Nephron progenitor cell (in vitro differentiated cells): ENCODE measurements at regions not wholly inside any gene's neighbourhood (a gene's known extent, or its start where the extent isn't known, plus 50 kb on each side); places are given as distances from the start of the nearest gene placed in this dataset.

Experiments
- DNase-seq: peaks from one replicate; pipeline ENCODE4 v3.0.0; 2021
- H3K27ac Mint-ChIP-seq: 2 replicates; pipeline ENCODE4 v1.8.0; 2021; ENCODE audit warnings: mild to moderate bottlenecking, moderate library complexity, mixed read lengths
- H3K27me3 Mint-ChIP-seq: 2 replicates; pipeline ENCODE4 v1.8.0; 2021; ENCODE audit warnings: mild to moderate bottlenecking, low read depth, mixed read lengths; ENCODE audit not compliant: poor library complexity
- H3K36me3 Mint-ChIP-seq: 2 replicates; pipeline ENCODE4 v1.8.0; 2021; ENCODE audit warnings: low read depth, mixed read lengths
- H3K4me1 Mint-ChIP-seq: 2 replicates; pipeline ENCODE4 v1.8.0; 2021; ENCODE audit warnings: mixed read lengths
- H3K4me3 Mint-ChIP-seq: 2 replicates; pipeline ENCODE4 v1.8.0; 2021; ENCODE audit warnings: mild to moderate bottlenecking, moderate library complexity, mixed read lengths
- H3K9me3 Mint-ChIP-seq: 2 replicates; pipeline ENCODE4 v1.8.0; 2021; ENCODE audit warnings: mild to moderate bottlenecking, moderate library complexity, mixed read lengths
- TF ChIP-seq, protein P1 (sequence below): fragments of 200-600 bp; sonication (generic); IDR thresholded peaks from 2 replicates; pipeline ENCODE4 v1.5.0; 2021; ENCODE audit warnings: antibody characterized with exemption

DNA sequence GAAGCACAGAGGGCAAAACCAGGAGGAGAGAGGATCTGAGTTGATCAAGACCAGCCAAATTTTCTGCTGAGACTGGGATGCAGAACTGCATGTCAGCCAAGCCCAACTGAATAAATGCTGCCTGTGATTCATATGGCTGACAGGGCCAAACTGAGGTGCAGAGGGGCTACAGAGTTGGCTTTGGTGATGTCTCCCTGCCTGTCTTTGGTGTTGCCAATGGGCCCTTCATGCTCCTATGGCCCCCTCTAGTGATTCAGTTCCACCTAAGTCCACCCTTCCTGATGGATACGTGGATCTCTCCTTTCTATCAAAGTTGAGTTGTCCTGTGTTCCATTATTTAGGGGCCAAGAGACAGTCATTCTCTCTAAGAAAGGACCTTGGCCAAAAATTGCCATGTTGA, 163.6 kb upstream of the TLE4 start:
- H3K36me3 Mint-ChIP-seq: no peaks in the 10 kb centered on the region
- no peak overlapping the region for H3K4me3 Mint-ChIP-seq
- H3K4me1 Mint-ChIP-seq: peaks cover 3% of the 10 kb centered on the region
- H3K27me3 Mint-ChIP-seq: peaks cover 3% of the 10 kb centered on the region
- H3K27ac Mint-ChIP-seq: no peak overlapping the region
- H3K9me3 Mint-ChIP-seq: no peaks in the 10 kb centered on the region
- DNase-seq: no peak
- TF ChIP-seq, protein P1, sequence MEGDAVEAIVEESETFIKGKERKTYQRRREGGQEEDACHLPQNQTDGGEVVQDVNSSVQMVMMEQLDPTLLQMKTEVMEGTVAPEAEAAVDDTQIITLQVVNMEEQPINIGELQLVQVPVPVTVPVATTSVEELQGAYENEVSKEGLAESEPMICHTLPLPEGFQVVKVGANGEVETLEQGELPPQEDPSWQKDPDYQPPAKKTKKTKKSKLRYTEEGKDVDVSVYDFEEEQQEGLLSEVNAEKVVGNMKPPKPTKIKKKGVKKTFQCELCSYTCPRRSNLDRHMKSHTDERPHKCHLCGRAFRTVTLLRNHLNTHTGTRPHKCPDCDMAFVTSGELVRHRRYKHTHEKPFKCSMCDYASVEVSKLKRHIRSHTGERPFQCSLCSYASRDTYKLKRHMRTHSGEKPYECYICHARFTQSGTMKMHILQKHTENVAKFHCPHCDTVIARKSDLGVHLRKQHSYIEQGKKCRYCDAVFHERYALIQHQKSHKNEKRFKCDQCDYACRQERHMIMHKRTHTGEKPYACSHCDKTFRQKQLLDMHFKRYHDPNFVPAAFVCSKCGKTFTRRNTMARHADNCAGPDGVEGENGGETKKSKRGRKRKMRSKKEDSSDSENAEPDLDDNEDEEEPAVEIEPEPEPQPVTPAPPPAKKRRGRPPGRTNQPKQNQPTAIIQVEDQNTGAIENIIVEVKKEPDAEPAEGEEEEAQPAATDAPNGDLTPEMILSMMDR: no peak

DNA sequence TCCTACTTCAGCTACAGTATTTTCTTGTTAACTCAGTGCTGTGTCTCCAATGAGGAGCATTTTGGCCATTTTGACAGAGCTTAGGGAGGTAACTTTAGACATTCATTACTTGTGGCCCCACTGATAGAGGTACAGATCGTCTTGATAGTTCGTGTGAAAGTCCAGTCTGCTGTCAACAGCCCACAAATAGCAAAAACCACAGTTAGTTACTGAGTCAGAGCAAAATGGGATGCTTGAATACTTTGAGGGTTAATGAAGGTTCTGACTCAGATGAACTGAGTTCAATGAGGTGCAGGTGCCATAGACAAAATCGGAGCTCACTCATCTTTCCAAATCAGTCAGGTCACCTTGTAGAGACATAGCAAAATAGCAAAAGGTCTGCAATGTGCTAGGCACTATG, 163.1 kb upstream of the TLE4 start:
- Mint-ChIP-seq H3K9me3 (no peaks in the 10 kb centered on the region), H3K4me3 (no peak overlapping the region), H3K36me3 (no peaks in the 10 kb centered on the region), H3K27ac (no peak overlapping the region), H3K27me3 (peaks cover 3% of the 10 kb centered on the region), H3K4me1 (peaks cover 3% of the 10 kb centered on the region)
- DNase-seq: no peak
- TF ChIP-seq, protein P1: no peak

DNA sequence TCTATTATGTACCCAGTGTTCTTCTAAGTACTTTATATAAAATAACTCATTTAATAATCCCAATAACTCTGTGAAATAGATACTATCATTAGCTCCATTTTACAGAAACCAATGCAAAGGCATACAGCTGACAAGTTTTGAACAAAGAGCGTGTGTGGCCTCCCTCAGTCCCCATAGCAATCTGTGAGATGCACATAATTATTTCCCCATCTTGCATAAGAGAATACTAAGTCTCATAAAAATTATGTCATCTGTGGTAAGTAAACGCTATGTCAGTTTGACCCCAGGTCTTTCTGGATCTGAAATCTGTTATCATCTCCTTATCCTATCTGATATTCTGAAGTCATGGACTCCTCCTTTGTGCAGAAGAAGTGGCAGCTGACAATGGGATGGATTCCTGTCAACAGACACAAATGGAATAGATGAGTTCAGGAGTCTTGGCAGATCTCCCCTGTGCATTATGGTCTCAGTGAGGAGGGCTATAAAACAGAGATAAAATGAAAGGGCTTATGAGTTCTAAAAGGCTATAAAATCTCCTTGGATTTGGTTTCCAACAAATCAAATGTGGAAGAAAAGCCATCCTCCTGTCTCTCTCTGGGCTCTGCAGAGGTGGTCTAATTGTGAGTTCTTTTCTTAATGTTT, 162.5 kb upstream of the TLE4 start:
- Mint-ChIP-seq H3K27ac (no peak overlapping the region), H3K4me3 (no peak overlapping the region), H3K36me3 (no peaks in the 10 kb centered on the region), H3K9me3 (no peaks in the 10 kb centered on the region), H3K27me3 (peaks cover 3% of the 10 kb centered on the region), H3K4me1 (peaks cover 3% of the 10 kb centered on the region)
- TF ChIP-seq, protein P1: no peak
- no peak for DNase-seq

DNA sequence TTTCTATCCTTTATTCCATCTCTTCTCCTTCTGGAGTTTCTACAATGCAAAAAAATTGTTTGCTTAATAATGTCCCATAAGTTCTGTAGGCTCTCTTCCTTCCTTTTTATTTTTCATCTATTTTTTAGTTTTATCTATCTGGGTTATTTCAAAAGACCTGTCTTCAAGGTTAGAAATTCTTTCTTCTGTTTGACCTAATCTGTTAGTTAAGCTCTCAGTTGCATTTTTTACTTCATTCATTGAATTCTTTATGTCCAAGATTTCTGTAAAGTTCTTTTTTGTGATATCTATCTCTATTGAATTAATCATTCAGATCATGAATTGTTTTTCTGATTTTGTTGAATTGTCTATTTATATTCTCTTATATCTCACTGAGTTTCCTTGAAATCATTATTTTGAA, 145.9 kb upstream of the TLE4 start:
- Mint-ChIP-seq H3K27ac (no peak overlapping the region), H3K4me1 (no peaks in the 10 kb centered on the region), H3K27me3 (peaks cover 3% of the 10 kb centered on the region), H3K9me3 (peaks cover 68% of the 10 kb centered on the region), H3K36me3 (peaks cover 27% of the 10 kb centered on the region), H3K4me3 (no peak overlapping the region)
- DNase-seq: no peak
- TF ChIP-seq, protein P1: no peak

DNA sequence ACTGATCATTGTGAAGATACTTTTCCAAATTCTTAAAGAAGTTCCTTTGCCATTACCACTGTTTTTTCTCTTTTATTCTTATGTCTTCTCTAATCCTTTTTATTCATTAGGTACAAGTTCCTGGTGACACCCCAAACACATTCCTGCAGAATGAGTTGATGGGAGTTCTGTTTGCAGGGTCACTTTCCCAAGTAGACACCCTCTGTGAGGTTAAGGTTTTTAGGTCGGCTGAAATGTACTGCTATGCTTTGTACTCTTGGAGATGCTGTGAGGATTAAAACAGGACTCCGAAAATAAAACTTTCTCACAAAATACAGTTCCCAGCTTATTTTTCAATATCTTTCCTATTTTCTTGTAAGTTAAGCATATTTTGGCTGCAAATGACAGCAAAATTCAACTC, 143.3 kb upstream of the TLE4 start:
- Mint-ChIP-seq H3K27ac (no peak overlapping the region), H3K9me3 (peaks cover 42% of the 10 kb centered on the region)

DNA sequence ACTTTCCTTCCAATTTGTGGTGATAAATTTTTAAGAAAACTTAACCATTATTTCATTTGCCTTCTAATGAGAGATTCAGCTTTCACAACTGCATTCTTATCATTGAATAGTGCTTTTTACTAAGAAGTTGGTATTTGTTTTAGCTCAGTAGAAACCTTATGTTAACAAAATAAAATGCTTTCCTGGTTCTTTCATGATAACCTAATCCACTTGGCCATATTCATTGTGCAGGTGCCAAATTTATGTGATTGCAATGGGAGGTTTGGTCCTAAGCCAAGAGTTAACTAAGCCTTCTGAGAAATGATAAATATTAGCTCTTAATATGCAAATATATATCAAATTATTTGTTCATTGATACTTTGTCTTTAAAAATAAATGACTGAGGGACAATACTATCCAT, 141.1 kb upstream of the TLE4 start:
- Mint-ChIP-seq H3K36me3 (peaks cover 14% of the 10 kb centered on the region), H3K27ac (no peak overlapping the region), H3K9me3 (peaks cover 23% of the 10 kb centered on the region), H3K4me1 (no peaks in the 10 kb centered on the region), H3K4me3 (no peak overlapping the region), H3K27me3 (peaks cover 3% of the 10 kb centered on the region)
- TF ChIP-seq, protein P1: no peak
- DNase-seq: no peak

More for the DNA sequence above, 143.3 kb upstream of the TLE4 start:
- peaks cover 3% of the 10 kb centered on the region for H3K27me3 Mint-ChIP-seq
- H3K4me3 Mint-ChIP-seq: no peak overlapping the region
- no peaks in the 10 kb centered on the region for H3K4me1 Mint-ChIP-seq
- no peak for DNase-seq
- TF ChIP-seq, protein P1: no peak
- H3K36me3 Mint-ChIP-seq: peaks cover 22% of the 10 kb centered on the region
